ENCODE measurements at regions not wholly inside any gene's neighbourhood (a gene's known extent, or its start where the extent isn't known, plus 50 kb on each side); places are given as distances from the start of the nearest gene placed in this dataset.

GRCh38 chr10:81514811-81515210 is 360.2 kb upstream of the NRG3 start:
- no peak for DNase-seq (ENCODE audit: low read depth in 2 of 2)
- Histone ChIP-seq H4K20me1 (ENCODE audit: control insufficient read depth, extremely low read depth, insufficient read depth, low read length) (no peaks in the 10 kb centered on the region), H3K36me3 (ENCODE audit: control insufficient read depth, insufficient read depth, low read length) (no peaks in the 10 kb centered on the region), H3K27me3 (ENCODE audit: control insufficient read depth, insufficient read depth, low read length) (no peaks in the 10 kb centered on the region), H3K4me1 (ENCODE audit: control insufficient read depth, extremely low read depth, insufficient read depth, low read length) (no peaks in the 10 kb centered on the region), H3K79me2 (ENCODE audit: control insufficient read depth, insufficient read depth, low read length) (no peaks in the 10 kb centered on the region), H2AFZ (ENCODE audit: low read length) (no peak overlapping the region), H3K9ac (ENCODE audit: insufficient read depth, low read length) (no peak overlapping the region), H3K4me2 (ENCODE audit: extremely low read depth, insufficient read depth, low read length) (no peak overlapping the region), H3K9me3 (ENCODE audit: control insufficient read depth, insufficient read depth, low read depth, low read length) (no peaks in the 10 kb centered on the region), H3K27ac (ENCODE audit: insufficient read depth, low read length) (no peak overlapping the region), H3K4me3 (replicated peaks in 1 of 4; ENCODE audit: control extremely low read depth in 1 of 4, insufficient read depth in 1 of 4, low read depth in 3 of 4, low read length in 4 of 4) (no peak overlapping the region)
- TF ChIP-seq, protein P1, sequence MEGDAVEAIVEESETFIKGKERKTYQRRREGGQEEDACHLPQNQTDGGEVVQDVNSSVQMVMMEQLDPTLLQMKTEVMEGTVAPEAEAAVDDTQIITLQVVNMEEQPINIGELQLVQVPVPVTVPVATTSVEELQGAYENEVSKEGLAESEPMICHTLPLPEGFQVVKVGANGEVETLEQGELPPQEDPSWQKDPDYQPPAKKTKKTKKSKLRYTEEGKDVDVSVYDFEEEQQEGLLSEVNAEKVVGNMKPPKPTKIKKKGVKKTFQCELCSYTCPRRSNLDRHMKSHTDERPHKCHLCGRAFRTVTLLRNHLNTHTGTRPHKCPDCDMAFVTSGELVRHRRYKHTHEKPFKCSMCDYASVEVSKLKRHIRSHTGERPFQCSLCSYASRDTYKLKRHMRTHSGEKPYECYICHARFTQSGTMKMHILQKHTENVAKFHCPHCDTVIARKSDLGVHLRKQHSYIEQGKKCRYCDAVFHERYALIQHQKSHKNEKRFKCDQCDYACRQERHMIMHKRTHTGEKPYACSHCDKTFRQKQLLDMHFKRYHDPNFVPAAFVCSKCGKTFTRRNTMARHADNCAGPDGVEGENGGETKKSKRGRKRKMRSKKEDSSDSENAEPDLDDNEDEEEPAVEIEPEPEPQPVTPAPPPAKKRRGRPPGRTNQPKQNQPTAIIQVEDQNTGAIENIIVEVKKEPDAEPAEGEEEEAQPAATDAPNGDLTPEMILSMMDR (conservative IDR thresholded peaks at IDR 0.05 in 1 of 2, IDR thresholded peaks at IDR 0.05 in 1 of 2; ENCODE audit: low read depth in 1 of 2, low read length in 2 of 2), result no peak
- no peak for TF ChIP-seq EZH2 (IDR thresholded peaks at IDR 0.05; ENCODE audit: low read length, missing control alignments)

GRCh38 chr10:81520688-81521087 is 354.3 kb upstream of the NRG3 start:
- Histone ChIP-seq H4K20me1 (ENCODE audit: control insufficient read depth, extremely low read depth, insufficient read depth, low read length) (no peaks in the 10 kb centered on the region), H3K4me1 (ENCODE audit: control insufficient read depth, extremely low read depth, insufficient read depth, low read length) (no peaks in the 10 kb centered on the region), H3K27me3 (ENCODE audit: control insufficient read depth, insufficient read depth, low read length) (no peaks in the 10 kb centered on the region), H3K79me2 (ENCODE audit: control insufficient read depth, insufficient read depth, low read length) (no peaks in the 10 kb centered on the region), H3K36me3 (ENCODE audit: control insufficient read depth, insufficient read depth, low read length) (no peaks in the 10 kb centered on the region), H3K9me3 (ENCODE audit: control insufficient read depth, insufficient read depth, low read depth, low read length) (no peaks in the 10 kb centered on the region), H3K9ac (ENCODE audit: insufficient read depth, low read length) (no peak overlapping the region), H2AFZ (ENCODE audit: low read length) (no peak overlapping the region), H3K27ac (ENCODE audit: insufficient read depth, low read length) (no peak overlapping the region), H3K4me3 (replicated peaks in 1 of 4; ENCODE audit: control extremely low read depth in 1 of 4, insufficient read depth in 1 of 4, low read depth in 3 of 4, low read length in 4 of 4) (no peak overlapping the region), H3K4me2 (ENCODE audit: extremely low read depth, insufficient read depth, low read length) (no peak overlapping the region)
- no peak for DNase-seq (ENCODE audit: low read depth in 2 of 2)
- TF ChIP-seq, protein P1 (conservative IDR thresholded peaks at IDR 0.05 in 1 of 2, IDR thresholded peaks at IDR 0.05 in 1 of 2; ENCODE audit: low read depth in 1 of 2, low read length in 2 of 2), result no peak
- TF ChIP-seq EZH2 (IDR thresholded peaks at IDR 0.05; ENCODE audit: low read length, missing control alignments), result no peak

GRCh38 chr10:81524467-81524866 is 350.5 kb upstream of the NRG3 start:
- no peaks in the 10 kb centered on the region for H4K20me1 ChIP-seq (ENCODE audit: control insufficient read depth, extremely low read depth, insufficient read depth, low read length)
- H3K4me3 ChIP-seq (replicated peaks in 1 of 4; ENCODE audit: control extremely low read depth in 1 of 4, insufficient read depth in 1 of 4, low read depth in 3 of 4, low read length in 4 of 4), result no peak overlapping the region
- no peaks in the 10 kb centered on the region for H3K9me3 ChIP-seq (ENCODE audit: control insufficient read depth, insufficient read depth, low read depth, low read length)
- no peak for DNase-seq (ENCODE audit: low read depth in 2 of 2)
- H3K27me3 ChIP-seq (ENCODE audit: control insufficient read depth, insufficient read depth, low read length), result no peaks in the 10 kb centered on the region
- no peak for TF ChIP-seq EZH2 (IDR thresholded peaks at IDR 0.05; ENCODE audit: low read length, missing control alignments)
- TF ChIP-seq, protein P1 (conservative IDR thresholded peaks at IDR 0.05 in 1 of 2, IDR thresholded peaks at IDR 0.05 in 1 of 2; ENCODE audit: low read depth in 1 of 2, low read length in 2 of 2), result no peak
- H3K27ac ChIP-seq (ENCODE audit: insufficient read depth, low read length), result no peak overlapping the region
- H2AFZ ChIP-seq (ENCODE audit: low read length), result no peak overlapping the region
- no peak overlapping the region for H3K4me2 ChIP-seq (ENCODE audit: extremely low read depth, insufficient read depth, low read length)
- H3K4me1 ChIP-seq (ENCODE audit: control insufficient read depth, extremely low read depth, insufficient read depth, low read length), result no peaks in the 10 kb centered on the region
- H3K36me3 ChIP-seq (ENCODE audit: control insufficient read depth, insufficient read depth, low read length), result no peaks in the 10 kb centered on the region
- no peaks in the 10 kb centered on the region for H3K79me2 ChIP-seq (ENCODE audit: control insufficient read depth, insufficient read depth, low read length)
- no peak overlapping the region for H3K9ac ChIP-seq (ENCODE audit: insufficient read depth, low read length)

All from fibroblast of lung (primary cell).